SK-N-SH treated with all-trans-retinoic acid at 6 μM for 48 hours (cell line): ENCODE measurements at regions not wholly inside any gene's neighbourhood (a gene's known extent, or its start where the extent isn't known, plus 50 kb on each side); places are given as distances from the start of the nearest gene placed in this dataset.

ENCODE experiments used
- ATAC-seq: fragments of 200-7000 bp; cut with Tn5 transposase; 3 replicates; pipeline ENCODE4 v1.9.1; 2020; ENCODE audit warnings: mild to moderate bottlenecking, moderate library complexity
- ARNTL ChIP-seq: fragments of 450-650 bp; formaldehyde crosslinking; IDR thresholded peaks from 2 replicates; pipeline ENCODE4 v1.5.0; 2020; ENCODE audit warnings: low read depth, mild to moderate bottlenecking, moderate library complexity, borderline replicate concordance
- BACH2 ChIP-seq: fragments of 250-450 bp; sonication (Bioruptor Pico); IDR thresholded peaks from 2 replicates; pipeline ENCODE4 v1.9.0; 2021; ENCODE audit warnings: mild to moderate bottlenecking, borderline replicate concordance
- CREB5 ChIP-seq: fragments of 250-450 bp; sonication (Bioruptor Pico); IDR thresholded peaks from 2 replicates; pipeline ENCODE4 v1.5.1; 2020; ENCODE audit warnings: low read depth, mild to moderate bottlenecking, moderate library complexity
- GLIS3 ChIP-seq: fragments of 250-450 bp; sonication (Bioruptor Pico); IDR thresholded peaks from 2 replicates; pipeline ENCODE4 v1.5.0; 2020; ENCODE audit warnings: mild to moderate bottlenecking, moderate library complexity
- OSR1 ChIP-seq: fragments of 250-450 bp; sonication (Bioruptor Pico); IDR thresholded peaks from 2 replicates; pipeline ENCODE4 v1.8.0; 2022; ENCODE audit warnings: moderate library complexity, mild to moderate bottlenecking, inconsistent platforms
- PATZ1 ChIP-seq: fragments of 250-450 bp; sonication (Bioruptor Pico); IDR thresholded peaks from 2 replicates; pipeline ENCODE4 v1.8.0; 2020; ENCODE audit warnings: mild to moderate bottlenecking, moderate library complexity, borderline replicate concordance
- POU6F1 ChIP-seq: fragments of 250-450 bp; sonication (Bioruptor Pico); IDR thresholded peaks from 2 replicates; pipeline ENCODE4 v1.8.0; 2021; ENCODE audit warnings: low read depth, mild to moderate bottlenecking, moderate library complexity, borderline replicate concordance
- PPARA ChIP-seq: fragments of 250-450 bp; sonication (Bioruptor Pico); IDR thresholded peaks from 2 replicates; pipeline ENCODE4 v1.5.0; 2020; ENCODE audit warnings: mild to moderate bottlenecking, borderline replicate concordance
- RARB ChIP-seq: fragments of 250-450 bp; sonication (Bioruptor Pico); IDR thresholded peaks from 2 replicates; pipeline ENCODE4 v1.8.0; 2021; ENCODE audit warnings: mild to moderate bottlenecking, moderate library complexity
- SNAI2 ChIP-seq: fragments of 250-450 bp; sonication (Bioruptor Pico); IDR thresholded peaks from 2 replicates; pipeline ENCODE4 v1.5.0; 2020; ENCODE audit warnings: mild to moderate bottlenecking, moderate library complexity
- TCF4 ChIP-seq: fragments of 250-450 bp; sonication (Bioruptor Pico); IDR thresholded peaks from 2 replicates; pipeline ENCODE4 v1.8.0; 2021; ENCODE audit warnings: mild to moderate bottlenecking, moderate library complexity, borderline replicate concordance
- TOX ChIP-seq: fragments of 250-450 bp; sonication (Bioruptor Pico); IDR thresholded peaks from 2 replicates; pipeline ENCODE4 v1.8.0; 2021; ENCODE audit warnings: mild to moderate bottlenecking, moderate library complexity, borderline replicate concordance
- ZC3H10 ChIP-seq: fragments of 250-450 bp; sonication (Bioruptor Pico); IDR thresholded peaks from 2 replicates; pipeline ENCODE4 v1.5.1; 2021; ENCODE audit warnings: mild to moderate bottlenecking, moderate library complexity
- ZFP3 ChIP-seq: fragments of 250-450 bp; sonication (Bioruptor Pico); IDR thresholded peaks from 2 replicates; pipeline ENCODE4 v1.5.0; 2020; ENCODE audit warnings: mild to moderate bottlenecking, moderate library complexity
- ZFP30 ChIP-seq: fragments of 450-650 bp; formaldehyde crosslinking; IDR thresholded peaks from 2 replicates; pipeline ENCODE4 v1.5.0; 2022; ENCODE audit warnings: mild to moderate bottlenecking, moderate library complexity
- ZNF565 ChIP-seq: fragments of 450-650 bp; formaldehyde crosslinking; conservative IDR thresholded peaks from 2 replicates; pipeline ENCODE4 v1.5.0; 2020; ENCODE audit warnings: low read depth, mild to moderate bottlenecking, moderate library complexity
- ZNF70 ChIP-seq: fragments of 450-650 bp; formaldehyde crosslinking; IDR thresholded peaks from 2 replicates; pipeline ENCODE4 v1.5.0; 2020; ENCODE audit warnings: mild to moderate bottlenecking, moderate library complexity
- TF ChIP-seq, protein P1 (sequence below): fragments of 250-450 bp; sonication (Bioruptor Pico); IDR thresholded peaks from 2 replicates; pipeline ENCODE4 v1.5.1; 2021; ENCODE audit warnings: mild to moderate bottlenecking, moderate library complexity
- TF ChIP-seq, protein P2 (sequence below): fragments of 250-450 bp; sonication (Bioruptor Pico); IDR thresholded peaks from 2 replicates; pipeline ENCODE4 v1.5.0; 2020; ENCODE audit warnings: mild to moderate bottlenecking, moderate library complexity

- no peak for TF ChIP-seq PATZ1 (CRISPR knock-in tag)
- no peak for TF ChIP-seq ZC3H10 (CRISPR knock-in tag)
- no peak for TF ChIP-seq ZFP30
- no peak for TF ChIP-seq BACH2
- TF ChIP-seq RARB (CRISPR knock-in tag): no peak
Observed at GRCh38 chr10:4504550-4504949, 321.5 kb upstream of the AKR1E2 start (continued).

- TF ChIP-seq ZNF70 (CRISPR knock-in tag) (no peak), ZFP3 (CRISPR knock-in tag) (no peak), CREB5 (CRISPR knock-in tag) (no peak), SNAI2 (CRISPR knock-in tag) (no peak), TOX (CRISPR knock-in tag) (no peak), PATZ1 (CRISPR knock-in tag) (no peak), GLIS3 (CRISPR knock-in tag) (no peak), ARNTL (CRISPR knock-in tag) (no peak), ZNF565 (no peak)
- TF ChIP-seq, protein P1, sequence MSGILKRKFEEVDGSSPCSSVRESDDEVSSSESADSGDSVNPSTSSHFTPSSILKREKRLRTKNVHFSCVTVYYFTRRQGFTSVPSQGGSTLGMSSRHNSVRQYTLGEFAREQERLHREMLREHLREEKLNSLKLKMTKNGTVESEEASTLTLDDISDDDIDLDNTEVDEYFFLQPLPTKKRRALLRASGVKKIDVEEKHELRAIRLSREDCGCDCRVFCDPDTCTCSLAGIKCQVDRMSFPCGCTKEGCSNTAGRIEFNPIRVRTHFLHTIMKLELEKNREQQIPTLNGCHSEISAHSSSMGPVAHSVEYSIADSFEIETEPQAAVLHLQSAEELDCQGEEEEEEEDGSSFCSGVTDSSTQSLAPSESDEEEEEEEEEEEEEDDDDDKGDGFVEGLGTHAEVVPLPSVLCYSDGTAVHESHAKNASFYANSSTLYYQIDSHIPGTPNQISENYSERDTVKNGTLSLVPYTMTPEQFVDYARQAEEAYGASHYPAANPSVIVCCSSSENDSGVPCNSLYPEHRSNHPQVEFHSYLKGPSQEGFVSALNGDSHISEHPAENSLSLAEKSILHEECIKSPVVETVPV (CRISPR knock-in tag): no peak
- TF ChIP-seq, protein P2, sequence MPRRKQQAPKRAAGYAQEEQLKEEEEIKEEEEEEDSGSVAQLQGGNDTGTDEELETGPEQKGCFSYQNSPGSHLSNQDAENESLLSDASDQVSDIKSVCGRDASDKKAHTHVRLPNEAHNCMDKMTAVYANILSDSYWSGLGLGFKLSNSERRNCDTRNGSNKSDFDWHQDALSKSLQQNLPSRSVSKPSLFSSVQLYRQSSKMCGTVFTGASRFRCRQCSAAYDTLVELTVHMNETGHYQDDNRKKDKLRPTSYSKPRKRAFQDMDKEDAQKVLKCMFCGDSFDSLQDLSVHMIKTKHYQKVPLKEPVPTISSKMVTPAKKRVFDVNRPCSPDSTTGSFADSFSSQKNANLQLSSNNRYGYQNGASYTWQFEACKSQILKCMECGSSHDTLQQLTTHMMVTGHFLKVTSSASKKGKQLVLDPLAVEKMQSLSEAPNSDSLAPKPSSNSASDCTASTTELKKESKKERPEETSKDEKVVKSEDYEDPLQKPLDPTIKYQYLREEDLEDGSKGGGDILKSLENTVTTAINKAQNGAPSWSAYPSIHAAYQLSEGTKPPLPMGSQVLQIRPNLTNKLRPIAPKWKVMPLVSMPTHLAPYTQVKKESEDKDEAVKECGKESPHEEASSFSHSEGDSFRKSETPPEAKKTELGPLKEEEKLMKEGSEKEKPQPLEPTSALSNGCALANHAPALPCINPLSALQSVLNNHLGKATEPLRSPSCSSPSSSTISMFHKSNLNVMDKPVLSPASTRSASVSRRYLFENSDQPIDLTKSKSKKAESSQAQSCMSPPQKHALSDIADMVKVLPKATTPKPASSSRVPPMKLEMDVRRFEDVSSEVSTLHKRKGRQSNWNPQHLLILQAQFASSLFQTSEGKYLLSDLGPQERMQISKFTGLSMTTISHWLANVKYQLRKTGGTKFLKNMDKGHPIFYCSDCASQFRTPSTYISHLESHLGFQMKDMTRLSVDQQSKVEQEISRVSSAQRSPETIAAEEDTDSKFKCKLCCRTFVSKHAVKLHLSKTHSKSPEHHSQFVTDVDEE (CRISPR knock-in tag): no peak
- no peak for ATAC-seq
Observed at GRCh38 chr10:4503076-4503475, 322.9 kb upstream of the AKR1E2 start.

- TF ChIP-seq, protein P2 (CRISPR knock-in tag): no peak
- TF ChIP-seq CREB5 (CRISPR knock-in tag) (no peak), ZFP3 (CRISPR knock-in tag) (no peak), OSR1 (CRISPR knock-in tag) (no peak), POU6F1 (CRISPR knock-in tag) (no peak), TOX (CRISPR knock-in tag) (no peak), PPARA (no peak), TCF4 (CRISPR knock-in tag) (no peak), GLIS3 (CRISPR knock-in tag) (no peak), PATZ1 (CRISPR knock-in tag) (no peak)
- no peak for ATAC-seq
Observed at GRCh38 chr10:4501306-4501705, 324.7 kb upstream of the AKR1E2 start.
